Smooth muscle cell (in vitro differentiated cells): ENCODE measurements at regions not wholly inside any gene's neighbourhood (a gene's known extent, or its start where the extent isn't known, plus 50 kb on each side); places are given as distances from the start of the nearest gene placed in this dataset.

ENCODE experiments used
- DNase-seq: peaks from one replicate; lab custom pipeline; 2025; ENCODE audit not compliant: unreplicated experiment; lab: John Stamatoyannopoulos, UW
- H2AFZ ChIP-seq: fragments of 200-600 bp; sonication (generic); 2 replicates; pipeline ENCODE4 v1.6.0; 2016; ENCODE audit warnings: antibody characterized with exemption, low read depth, mild to moderate bottlenecking
- H3F3A ChIP-seq: fragments of 200-600 bp; sonication (generic); 2 replicates; pipeline ENCODE4 v1.6.0; 2017; ENCODE audit warnings: antibody characterized with exemption, low read depth
- H3K27ac ChIP-seq: fragments of 200-600 bp; sonication (generic); 2 replicates; pipeline ENCODE4 v1.5.1; 2016; ENCODE audit warnings: low read depth, mild to moderate bottlenecking
- H3K27me3 ChIP-seq: fragments of 200-600 bp; sonication (generic); 2 replicates; pipeline ENCODE4 v1.6.1; 2016; ENCODE audit warnings: low read depth, mild to moderate bottlenecking
- H3K36me3 ChIP-seq: fragments of 200-600 bp; sonication (generic); 2 replicates; pipeline ENCODE4 v1.5.1; 2016; ENCODE audit warnings: low read depth
- H3K4me1 ChIP-seq: fragments of 200-600 bp; sonication (generic); 2 replicates; pipeline ENCODE4 v1.5.1; 2016; ENCODE audit warnings: low read depth
- H3K4me2 ChIP-seq: fragments of 200-600 bp; sonication (generic); 2 replicates; pipeline ENCODE4 v1.6.0; 2016; ENCODE audit warnings: mild to moderate bottlenecking
- H3K4me3 ChIP-seq: fragments of 200-600 bp; sonication (generic); 2 replicates; pipeline ENCODE4 v1.5.1; 2016; ENCODE audit warnings: mild to moderate bottlenecking
- H3K79me2 ChIP-seq: fragments of 200-600 bp; sonication (generic); 2 replicates; pipeline ENCODE4 v1.6.0; 2016; ENCODE audit warnings: low read depth, mild to moderate bottlenecking
- H3K9ac ChIP-seq: fragments of 200-600 bp; sonication (generic); 2 replicates; pipeline ENCODE4 v1.6.0; 2016; ENCODE audit warnings: low read depth
- H3K9me3 ChIP-seq: fragments of 200-600 bp; sonication (generic); replicated peaks from 2 replicates; pipeline ENCODE4 v1.5.1; 2016; ENCODE audit warnings: low read depth
- H4K20me1 ChIP-seq: fragments of 200-600 bp; sonication (generic); 2 replicates; pipeline ENCODE4 v1.6.0; 2016; ENCODE audit warnings: low read depth
- WGBS: methylation state at CpG from one replicate; pipeline ENCODE4 v1.1.7; 2016; ENCODE audit warnings: low lambda C conversion rate; 5-methylcytosine and 5-hydroxymethylcytosine counted together
- TF ChIP-seq, protein P1 (sequence below): fragments of 200-600 bp; sonication (generic); IDR thresholded peaks from 2 replicates; pipeline ENCODE4 v1.5.1; 2017; ENCODE audit warnings: borderline replicate concordance, mild to moderate bottlenecking, antibody characterized with exemption; ENCODE audit not compliant: insufficient read depth, poor library complexity, severe bottlenecking

DNA sequence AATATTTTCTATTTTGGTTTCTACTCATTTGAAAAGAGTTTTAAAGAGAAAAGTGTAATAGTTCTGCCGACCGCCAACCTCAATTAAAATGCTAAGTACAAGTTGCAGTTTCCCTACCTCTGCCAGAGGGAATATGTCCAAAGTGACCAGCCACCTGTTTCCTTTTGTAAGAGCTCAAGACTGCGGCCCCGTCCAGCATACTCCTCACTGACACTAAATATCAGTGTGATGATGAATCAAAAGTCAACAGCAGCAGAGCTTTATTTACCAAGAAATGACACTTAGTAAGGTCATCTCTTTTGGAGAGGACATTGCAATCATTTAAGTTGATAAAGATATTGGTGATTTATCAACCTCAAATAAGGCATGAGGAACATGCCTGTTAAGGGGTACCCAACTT is 57.4 kb upstream of the NRIP1 start:
- Histone ChIP-seq H3K9me3 (no peaks in the 10 kb centered on the region), H3K27ac (no peak overlapping the region), H3K4me3 (no peak overlapping the region), H3K36me3 (no peaks in the 10 kb centered on the region), H3K4me1 (no peaks in the 10 kb centered on the region), H3K79me2 (no peaks in the 10 kb centered on the region), H3K4me2 (no peak overlapping the region), H3K27me3 (no peaks in the 10 kb centered on the region), H3F3A (no peaks in the 10 kb centered on the region), H3K9ac (no peak overlapping the region), H4K20me1 (no peaks in the 10 kb centered on the region), H2AFZ (no peak overlapping the region)
- DNase-seq: no peak
- 70% methylated on average over 4 of the region's 4 CpGs for WGBS
- TF ChIP-seq, protein P1, sequence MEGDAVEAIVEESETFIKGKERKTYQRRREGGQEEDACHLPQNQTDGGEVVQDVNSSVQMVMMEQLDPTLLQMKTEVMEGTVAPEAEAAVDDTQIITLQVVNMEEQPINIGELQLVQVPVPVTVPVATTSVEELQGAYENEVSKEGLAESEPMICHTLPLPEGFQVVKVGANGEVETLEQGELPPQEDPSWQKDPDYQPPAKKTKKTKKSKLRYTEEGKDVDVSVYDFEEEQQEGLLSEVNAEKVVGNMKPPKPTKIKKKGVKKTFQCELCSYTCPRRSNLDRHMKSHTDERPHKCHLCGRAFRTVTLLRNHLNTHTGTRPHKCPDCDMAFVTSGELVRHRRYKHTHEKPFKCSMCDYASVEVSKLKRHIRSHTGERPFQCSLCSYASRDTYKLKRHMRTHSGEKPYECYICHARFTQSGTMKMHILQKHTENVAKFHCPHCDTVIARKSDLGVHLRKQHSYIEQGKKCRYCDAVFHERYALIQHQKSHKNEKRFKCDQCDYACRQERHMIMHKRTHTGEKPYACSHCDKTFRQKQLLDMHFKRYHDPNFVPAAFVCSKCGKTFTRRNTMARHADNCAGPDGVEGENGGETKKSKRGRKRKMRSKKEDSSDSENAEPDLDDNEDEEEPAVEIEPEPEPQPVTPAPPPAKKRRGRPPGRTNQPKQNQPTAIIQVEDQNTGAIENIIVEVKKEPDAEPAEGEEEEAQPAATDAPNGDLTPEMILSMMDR: no peak

DNA sequence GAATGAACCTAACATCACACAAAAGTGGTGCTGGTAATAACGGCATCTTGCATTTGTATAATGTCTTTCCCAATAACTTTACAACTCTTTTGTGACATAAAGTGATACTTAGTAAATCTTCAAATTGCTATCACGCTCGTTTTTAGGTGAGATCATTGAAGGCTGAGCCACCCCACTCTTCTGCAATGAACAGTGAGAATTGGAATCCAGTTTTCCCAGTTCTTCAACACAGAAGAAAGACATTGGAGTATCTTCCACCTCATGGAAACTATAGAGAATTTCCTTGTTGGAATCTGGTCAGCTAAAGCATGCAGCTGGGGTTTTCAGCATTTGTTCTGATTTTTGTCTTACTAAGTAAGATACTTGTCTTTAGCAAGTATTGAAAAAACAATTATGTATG is 59.9 kb upstream of the NRIP1 start:
- Histone ChIP-seq H2AFZ (no peak overlapping the region), H3K36me3 (no peaks in the 10 kb centered on the region), H3K4me2 (no peak overlapping the region), H3K4me1 (no peaks in the 10 kb centered on the region), H3K9ac (no peak overlapping the region), H3K27ac (no peak overlapping the region), H3K4me3 (no peak overlapping the region), H3K27me3 (no peaks in the 10 kb centered on the region), H3K9me3 (no peaks in the 10 kb centered on the region), H3F3A (no peaks in the 10 kb centered on the region), H4K20me1 (no peaks in the 10 kb centered on the region), H3K79me2 (no peaks in the 10 kb centered on the region)
- WGBS: 83% methylated on average over 3 of the region's 3 CpGs
- TF ChIP-seq, protein P1: no peak
- no peak for DNase-seq

DNA sequence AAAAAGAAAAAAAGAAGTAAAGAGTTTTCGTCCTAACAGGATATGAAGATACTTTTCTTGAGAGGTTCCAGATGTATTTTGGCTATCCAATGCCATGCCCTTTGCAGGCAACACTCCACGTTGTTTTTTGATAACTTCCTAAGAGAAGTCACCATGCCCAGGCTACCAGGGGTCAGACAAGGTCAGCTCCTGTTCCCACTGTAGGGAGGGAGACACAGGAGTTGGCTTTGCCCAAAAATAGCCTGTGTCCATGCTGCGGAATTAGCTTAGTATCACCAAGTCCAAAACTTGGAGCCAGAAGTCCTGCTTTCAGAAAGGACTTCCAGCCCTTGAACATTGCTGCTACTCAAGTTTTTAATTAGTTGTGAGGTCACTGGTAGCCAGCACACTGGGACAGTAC is 62.1 kb upstream of the NRIP1 start:
- Histone ChIP-seq H4K20me1 (no peaks in the 10 kb centered on the region), H3K27me3 (no peaks in the 10 kb centered on the region), H3K4me1 (no peaks in the 10 kb centered on the region), H3K27ac (no peak overlapping the region), H3K4me2 (no peak overlapping the region), H3K36me3 (no peaks in the 10 kb centered on the region), H3K9ac (no peak overlapping the region), H2AFZ (no peak overlapping the region), H3F3A (no peaks in the 10 kb centered on the region), H3K79me2 (no peaks in the 10 kb centered on the region), H3K9me3 (no peaks in the 10 kb centered on the region), H3K4me3 (no peak overlapping the region)
- DNase-seq: no peak
- TF ChIP-seq, protein P1: no peak
- WGBS: 83% methylated on average over 3 of the region's 3 CpGs

DNA sequence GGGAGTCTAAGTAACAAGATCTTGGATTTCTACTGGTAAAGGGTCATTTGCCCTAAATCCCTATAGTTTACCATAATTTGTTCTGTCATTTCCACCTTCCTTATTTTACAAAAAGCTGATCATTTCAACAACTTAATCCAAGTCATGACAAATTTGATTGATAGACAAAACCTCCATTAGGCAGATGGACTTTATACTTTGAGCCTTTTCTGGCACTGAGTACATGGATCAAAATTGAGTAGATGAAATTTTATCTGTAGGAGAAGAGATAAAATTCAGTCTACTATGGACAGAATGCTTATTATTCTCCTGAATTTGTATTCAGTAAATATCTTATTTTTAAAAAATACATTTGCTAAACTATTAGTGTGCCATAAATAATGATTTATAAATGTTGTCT is 62.6 kb upstream of the NRIP1 start:
- Histone ChIP-seq H3K4me3 (no peak overlapping the region), H3K4me1 (no peaks in the 10 kb centered on the region), H3K4me2 (no peak overlapping the region), H3F3A (no peaks in the 10 kb centered on the region), H3K27me3 (no peaks in the 10 kb centered on the region), H2AFZ (no peak overlapping the region), H3K9ac (no peak overlapping the region), H3K27ac (no peak overlapping the region), H3K36me3 (no peaks in the 10 kb centered on the region), H3K79me2 (no peaks in the 10 kb centered on the region), H4K20me1 (no peaks in the 10 kb centered on the region), H3K9me3 (no peaks in the 10 kb centered on the region)
- TF ChIP-seq, protein P1: no peak
- no peak for DNase-seq
